ENCODE measurements at regions not wholly inside any gene's neighbourhood (a gene's known extent, or its start where the extent isn't known, plus 50 kb on each side); places are given as distances from the start of the nearest gene placed in this dataset.

DNA sequence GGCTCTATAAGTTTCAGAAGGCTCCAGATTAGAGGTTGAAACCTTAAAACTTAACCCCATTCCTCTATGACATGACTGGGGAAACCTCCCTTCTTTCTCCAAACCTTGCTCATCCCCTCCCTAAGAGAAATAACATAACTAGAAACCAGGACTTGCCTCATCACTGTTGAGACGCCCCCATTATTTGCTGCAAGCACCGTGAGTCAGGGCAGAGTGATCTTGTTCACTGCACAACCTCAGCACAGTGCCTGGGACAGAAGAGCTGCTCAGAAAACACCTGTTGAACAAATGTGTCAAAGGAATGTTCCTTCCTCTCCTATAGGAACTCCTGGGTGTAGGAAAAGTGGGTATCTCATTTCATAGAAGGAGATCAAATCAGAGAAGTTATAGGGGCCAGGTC, 132.7 kb upstream of the CTAGE1 start:
- TF ChIP-seq, protein P1, sequence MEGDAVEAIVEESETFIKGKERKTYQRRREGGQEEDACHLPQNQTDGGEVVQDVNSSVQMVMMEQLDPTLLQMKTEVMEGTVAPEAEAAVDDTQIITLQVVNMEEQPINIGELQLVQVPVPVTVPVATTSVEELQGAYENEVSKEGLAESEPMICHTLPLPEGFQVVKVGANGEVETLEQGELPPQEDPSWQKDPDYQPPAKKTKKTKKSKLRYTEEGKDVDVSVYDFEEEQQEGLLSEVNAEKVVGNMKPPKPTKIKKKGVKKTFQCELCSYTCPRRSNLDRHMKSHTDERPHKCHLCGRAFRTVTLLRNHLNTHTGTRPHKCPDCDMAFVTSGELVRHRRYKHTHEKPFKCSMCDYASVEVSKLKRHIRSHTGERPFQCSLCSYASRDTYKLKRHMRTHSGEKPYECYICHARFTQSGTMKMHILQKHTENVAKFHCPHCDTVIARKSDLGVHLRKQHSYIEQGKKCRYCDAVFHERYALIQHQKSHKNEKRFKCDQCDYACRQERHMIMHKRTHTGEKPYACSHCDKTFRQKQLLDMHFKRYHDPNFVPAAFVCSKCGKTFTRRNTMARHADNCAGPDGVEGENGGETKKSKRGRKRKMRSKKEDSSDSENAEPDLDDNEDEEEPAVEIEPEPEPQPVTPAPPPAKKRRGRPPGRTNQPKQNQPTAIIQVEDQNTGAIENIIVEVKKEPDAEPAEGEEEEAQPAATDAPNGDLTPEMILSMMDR (IDR thresholded peaks at IDR 0.05), result no peak
- no peak for TF ChIP-seq POLR2A (IDR thresholded peaks at IDR 0.05)

All from esophagus squamous epithelium (tissue), 4 donors.